ENCODE measurements at regions not wholly inside any gene's neighbourhood (a gene's known extent, or its start where the extent isn't known, plus 50 kb on each side); places are given as distances from the start of the nearest gene placed in this dataset.

- TF ChIP-seq CTCF (IDR thresholded peaks at IDR 0.05; ENCODE audit: low read depth, low read length), result no peak
- no peak overlapping the region for H3K4me3 ChIP-seq (ENCODE audit: low read depth, low read length)
Observed at GRCh38 chr10:78817361-78817760, 251.4 kb upstream of the ZMIZ1 start.

GRCh38 chr10:78817804-78818203 is 251.0 kb upstream of the ZMIZ1 start:
- TF ChIP-seq CTCF (IDR thresholded peaks at IDR 0.05; ENCODE audit: low read depth, low read length), result no peak
- no peak overlapping the region for H3K4me3 ChIP-seq (ENCODE audit: low read depth, low read length)

- H3K4me3 ChIP-seq (ENCODE audit: low read depth, low read length), result no peak overlapping the region
Observed at GRCh38 chr10:78819361-78820006, 249.3 kb upstream of the ZMIZ1 start.

GRCh38 chr10:78820007-78820362 is 248.8 kb upstream of the ZMIZ1 start:
- H3K4me3 ChIP-seq (ENCODE audit: low read depth, low read length), result no peak overlapping the region
- no peak for TF ChIP-seq CTCF (IDR thresholded peaks at IDR 0.05; ENCODE audit: low read depth, low read length)

More at GRCh38 chr10:78819361-78820006, 249.3 kb upstream of the ZMIZ1 start:
- TF ChIP-seq CTCF (IDR thresholded peaks at IDR 0.05; ENCODE audit: low read depth, low read length), result no peak

GRCh38 chr10:78821052-78821451 is 247.7 kb upstream of the ZMIZ1 start:
- no peak for TF ChIP-seq CTCF (IDR thresholded peaks at IDR 0.05; ENCODE audit: low read depth, low read length)
- H3K4me3 ChIP-seq (ENCODE audit: low read depth, low read length), result no peak overlapping the region

GRCh38 chr10:78828647-78829539 is 239.9 kb upstream of the ZMIZ1 start:
- TF ChIP-seq CTCF (IDR thresholded peaks at IDR 0.05; ENCODE audit: low read depth, low read length), result no peak
- no peak overlapping the region for H3K4me3 ChIP-seq (ENCODE audit: low read depth, low read length)

GRCh38 chr10:78829565-78829964 is 239.2 kb upstream of the ZMIZ1 start:
- no peak overlapping the region for H3K4me3 ChIP-seq (ENCODE audit: low read depth, low read length)
- TF ChIP-seq CTCF (IDR thresholded peaks at IDR 0.05; ENCODE audit: low read depth, low read length), result no peak
